SK-N-SH (cell line): ENCODE measurements at regions not wholly inside any gene's neighbourhood (a gene's known extent, or its start where the extent isn't known, plus 50 kb on each side); places are given as distances from the start of the nearest gene placed in this dataset.

Experiments
- JUND ChIP-seq: IDR thresholded peaks from 2 replicates; pipeline ENCODE4 v1.4.0; 2012
- YY1 ChIP-seq: IDR thresholded peaks from 2 replicates; pipeline ENCODE4 v1.4.0; 2012; ENCODE audit warnings: low read depth, mild to moderate bottlenecking

DNA sequence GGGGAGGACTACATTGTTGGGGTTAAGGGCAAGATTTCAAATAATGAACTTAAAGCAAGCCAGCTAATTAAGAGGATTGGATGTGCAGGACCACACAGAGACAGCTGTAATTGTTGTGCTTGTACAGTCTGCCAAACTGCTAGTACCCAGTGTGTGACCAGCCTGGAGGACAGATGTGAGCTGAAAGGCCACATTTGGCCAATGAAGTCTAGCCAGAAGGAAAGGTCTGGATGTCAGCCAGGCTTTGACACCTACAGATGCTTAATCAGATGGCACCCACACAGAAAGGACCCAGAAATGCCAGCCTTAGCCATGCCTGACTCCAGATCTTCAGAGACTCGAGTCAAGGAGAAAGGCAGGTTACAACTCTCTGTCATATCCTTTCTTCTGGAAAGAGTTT, 491.1 kb downstream of the KIF4B start:
- TF ChIP-seq JUND (no peak), YY1 (no peak)
